Colonic mucosa (tissue), 4 donors: ENCODE measurements at regions not wholly inside any gene's neighbourhood (a gene's known extent, or its start where the extent isn't known, plus 50 kb on each side); places are given as distances from the start of the nearest gene placed in this dataset.
"Not testable (repeated sequence)": the region's sequence is repeated elsewhere in the genome, so short reads cannot be mapped to it uniquely, and the experiment has no call there.

ENCODE experiments used
- DNase-seq: peaks from one replicate; pipeline ENCODE4 v3.0.0-alpha.2; 2020
- H3K27ac ChIP-seq: fragments of 200-600 bp; one replicate; pipeline ENCODE4 v1.8.0; 2021
- H3K27me3 ChIP-seq: fragments of 200-600 bp; one replicate; pipeline ENCODE4 v1.8.0; 2021
- H3K36me3 ChIP-seq: fragments of 200-600 bp; one replicate; pipeline ENCODE4 v1.8.0; 2021
- H3K4me1 ChIP-seq: fragments of 200-600 bp; one replicate; pipeline ENCODE4 v1.8.0; 2021; ENCODE audit warnings: mild to moderate bottlenecking
- H3K4me3 ChIP-seq: fragments of 200-600 bp; one replicate; pipeline ENCODE4 v1.8.0; 2021
- H3K9ac ChIP-seq, 2 donors: one replicate each; pipeline ENCODE4 v1.7.0; 2013; ENCODE audit warnings: control low read depth in 2 of 2, low read depth in 2 of 2, low read length in 2 of 2
- H3K9me3 ChIP-seq: fragments of 200-600 bp; one replicate; pipeline ENCODE4 v1.8.0; 2021
- intact Hi-C: fragments of 100-400 bp; cut with DNase I; formaldehyde crosslinking; loops from one replicate; pipeline ENCODE4 v1.14.1; 2022
- TF ChIP-seq, protein P1 (sequence below): fragments of 200-600 bp; IDR thresholded peaks from one replicate; pipeline ENCODE4 v1.8.0; 2022; ENCODE audit warnings: antibody characterized with exemption, mild to moderate bottlenecking
- donor health status: healthy.
- donor health status: DM: no; HTN: no; CAD: no.
- donor health status: DM: no; HTN: no; CAD: no.

DNA sequence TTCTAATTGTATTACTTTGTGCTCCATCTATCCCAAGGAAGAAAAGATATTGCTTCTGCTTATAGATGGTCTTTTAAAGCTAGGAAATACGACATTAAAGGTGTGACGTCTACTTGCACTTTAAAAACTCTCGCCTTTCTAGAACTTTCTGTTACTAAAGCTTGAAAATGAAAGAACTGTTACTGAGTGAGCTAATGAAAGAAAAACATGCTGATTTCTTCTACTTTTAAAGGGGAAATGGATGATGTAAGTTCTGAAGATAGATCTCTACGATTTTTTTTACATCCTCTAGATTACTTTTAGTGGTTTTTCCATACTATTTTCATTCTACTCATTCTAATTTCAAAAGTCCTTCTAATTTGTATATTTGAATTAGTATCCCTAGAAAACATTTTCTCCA lies 387.5 kb downstream of the USP25 start:
- H3K4me3 ChIP-seq, result no peak overlapping the region
- no peak for DNase-seq
- H3K9ac ChIP-seq, result no peak overlapping the region

DNA sequence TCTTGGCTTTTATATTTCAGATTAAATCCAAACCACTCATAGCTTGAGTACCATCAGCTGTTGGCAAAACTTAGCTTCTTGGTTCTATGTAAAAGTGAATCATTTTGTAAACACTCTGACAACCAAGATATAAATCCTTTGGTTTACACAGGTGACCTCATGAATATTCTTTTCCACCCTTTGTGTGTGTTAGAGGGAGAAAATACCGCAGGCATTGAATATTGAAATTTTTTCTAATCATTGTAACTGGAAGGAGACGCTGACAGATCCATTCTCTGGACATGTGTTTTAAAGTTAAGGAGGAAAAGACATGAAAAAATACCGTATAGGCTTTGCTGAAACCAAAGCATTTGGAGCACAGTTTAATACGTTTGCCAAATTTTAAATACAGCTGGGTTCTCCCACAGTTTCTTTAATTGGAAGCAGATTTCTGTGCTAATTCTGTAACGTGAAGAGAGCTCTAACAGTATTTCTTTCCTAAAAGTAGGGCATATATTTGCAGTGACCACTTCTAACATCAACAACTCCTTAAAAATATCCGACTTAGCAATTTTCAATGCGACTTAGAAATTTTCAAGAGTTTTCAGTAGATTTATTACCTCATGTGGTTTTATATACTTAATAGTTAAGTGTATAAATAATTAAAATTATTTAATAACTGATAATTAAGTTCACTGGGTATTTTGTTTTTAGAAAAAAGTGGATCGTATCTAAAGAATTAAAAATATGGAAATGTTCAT lies 388.2 kb downstream of the USP25 start:
- DNase-seq, result no peak
- TF ChIP-seq, protein P1, sequence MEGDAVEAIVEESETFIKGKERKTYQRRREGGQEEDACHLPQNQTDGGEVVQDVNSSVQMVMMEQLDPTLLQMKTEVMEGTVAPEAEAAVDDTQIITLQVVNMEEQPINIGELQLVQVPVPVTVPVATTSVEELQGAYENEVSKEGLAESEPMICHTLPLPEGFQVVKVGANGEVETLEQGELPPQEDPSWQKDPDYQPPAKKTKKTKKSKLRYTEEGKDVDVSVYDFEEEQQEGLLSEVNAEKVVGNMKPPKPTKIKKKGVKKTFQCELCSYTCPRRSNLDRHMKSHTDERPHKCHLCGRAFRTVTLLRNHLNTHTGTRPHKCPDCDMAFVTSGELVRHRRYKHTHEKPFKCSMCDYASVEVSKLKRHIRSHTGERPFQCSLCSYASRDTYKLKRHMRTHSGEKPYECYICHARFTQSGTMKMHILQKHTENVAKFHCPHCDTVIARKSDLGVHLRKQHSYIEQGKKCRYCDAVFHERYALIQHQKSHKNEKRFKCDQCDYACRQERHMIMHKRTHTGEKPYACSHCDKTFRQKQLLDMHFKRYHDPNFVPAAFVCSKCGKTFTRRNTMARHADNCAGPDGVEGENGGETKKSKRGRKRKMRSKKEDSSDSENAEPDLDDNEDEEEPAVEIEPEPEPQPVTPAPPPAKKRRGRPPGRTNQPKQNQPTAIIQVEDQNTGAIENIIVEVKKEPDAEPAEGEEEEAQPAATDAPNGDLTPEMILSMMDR, result no peak
- Histone ChIP-seq H3K9me3 (no peaks in the 10 kb centered on the region), H3K36me3 (no peaks in the 10 kb centered on the region), H3K4me1 (no peaks in the 10 kb centered on the region), H3K9ac (no peak overlapping the region), H3K27ac (no peak overlapping the region), H3K27me3 (no peaks in the 10 kb centered on the region), H3K4me3 (no peak overlapping the region)
- intact Hi-C loops, result no loop called here

More for the DNA sequence above, 387.5 kb downstream of the USP25 start:
- no peak overlapping the region for H3K27ac ChIP-seq
- H3K4me1 ChIP-seq, result no peaks in the 10 kb centered on the region
- intact Hi-C loops, result no loop called here
- TF ChIP-seq, protein P1, result no peak
- no peaks in the 10 kb centered on the region for H3K36me3 ChIP-seq
- H3K9me3 ChIP-seq, result no peaks in the 10 kb centered on the region
- H3K27me3 ChIP-seq, result no peaks in the 10 kb centered on the region

DNA sequence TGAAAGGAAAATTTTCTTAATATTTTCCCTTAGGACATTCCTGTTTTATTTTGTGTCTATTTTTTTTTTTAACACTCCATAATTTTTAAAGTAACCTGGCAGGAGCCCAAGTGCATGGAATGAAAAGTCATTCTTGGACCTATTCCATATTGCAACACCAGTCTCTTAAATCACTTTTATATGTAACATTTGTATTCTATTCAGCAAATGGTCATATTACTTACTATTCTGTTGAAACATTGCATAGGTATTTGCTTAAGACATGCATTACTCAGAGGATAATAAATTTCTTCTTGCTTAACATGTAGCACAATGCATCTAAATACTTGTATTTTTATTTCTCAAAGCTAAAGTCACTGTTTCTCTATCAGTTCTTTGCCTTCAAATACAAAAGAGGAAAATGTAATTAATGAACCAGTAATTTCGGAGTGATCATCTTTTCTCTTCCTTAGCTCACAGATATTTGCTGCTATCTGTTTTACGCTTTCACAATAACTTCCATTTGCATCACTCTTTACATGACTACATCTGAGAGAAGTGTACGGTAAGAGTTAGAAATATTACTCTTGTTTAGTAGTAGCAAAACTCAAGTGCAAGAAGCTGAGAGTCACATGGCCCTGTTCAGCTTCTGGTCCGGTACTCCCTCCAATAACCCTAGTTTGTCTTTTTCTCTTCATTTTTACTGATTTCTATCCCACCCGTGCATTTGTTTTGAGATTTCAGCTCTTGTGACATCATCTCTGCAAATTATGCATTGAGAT lies 394.8 kb downstream of the USP25 start:
- no peak for DNase-seq
- Histone ChIP-seq H3K27me3 (no peaks in the 10 kb centered on the region), H3K9me3 (no peaks in the 10 kb centered on the region), H3K4me1 (no peaks in the 10 kb centered on the region), H3K27ac (no peak overlapping the region), H3K4me3 (no peak overlapping the region), H3K36me3 (no peaks in the 10 kb centered on the region), H3K9ac (no peak overlapping the region)
- intact Hi-C loops, result no loop called here
- TF ChIP-seq, protein P1, result no peak

DNA sequence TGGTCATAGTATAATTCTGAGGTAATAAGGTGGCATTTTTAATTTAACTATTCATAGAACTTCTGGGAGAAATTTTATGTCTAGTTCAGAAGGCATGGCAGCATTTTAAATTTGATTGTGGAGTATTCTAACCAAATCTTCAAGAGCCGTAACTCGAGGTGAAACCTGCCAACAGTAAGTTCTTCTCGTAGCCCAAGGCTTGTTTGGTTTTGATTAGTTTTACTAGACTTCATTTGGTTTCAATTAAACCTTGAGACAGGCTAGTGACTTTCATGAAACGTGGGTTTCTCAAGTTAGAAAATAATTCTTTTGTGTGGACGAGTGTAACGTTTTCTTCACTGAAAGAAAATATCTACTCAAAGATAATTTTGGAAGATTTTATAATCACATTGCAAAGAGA lies 395.5 kb downstream of the USP25 start:
- TF ChIP-seq, protein P1, result no peak
- Histone ChIP-seq H3K9ac (no peak overlapping the region), H3K27me3 (no peaks in the 10 kb centered on the region), H3K4me1 (no peaks in the 10 kb centered on the region), H3K27ac (no peak overlapping the region), H3K4me3 (no peak overlapping the region), H3K9me3 (no peaks in the 10 kb centered on the region), H3K36me3 (no peaks in the 10 kb centered on the region)
- no peak for DNase-seq
- intact Hi-C loops, result no loop called here

DNA sequence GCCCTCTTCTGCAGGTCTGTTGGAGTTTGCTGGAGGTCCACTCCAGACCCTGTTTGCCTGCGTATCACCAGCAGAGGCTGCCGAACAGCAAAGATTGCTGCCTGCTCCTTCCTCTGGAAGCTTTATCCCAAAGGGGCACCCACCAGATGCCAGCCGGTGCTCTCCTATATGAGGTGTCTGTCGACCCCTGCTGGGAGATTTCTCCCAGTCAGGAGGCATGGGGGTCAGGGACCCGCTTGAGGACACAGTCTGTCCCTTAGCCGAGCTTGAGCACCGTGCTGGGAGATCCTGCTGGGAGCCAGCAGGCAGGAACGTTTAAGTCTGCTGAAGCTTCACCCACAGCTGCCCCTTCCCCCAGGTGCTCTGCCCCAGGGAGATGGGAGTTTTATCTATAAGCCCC lies 402.7 kb downstream of the USP25 start:
- H3K27me3 ChIP-seq, H3K9ac ChIP-seq, H3K9me3 ChIP-seq, intact Hi-C loops, H3K4me1 ChIP-seq, H3K36me3 ChIP-seq, H3K4me3 ChIP-seq, H3K27ac ChIP-seq, DNase-seq: not testable (repeated sequence)

DNA sequence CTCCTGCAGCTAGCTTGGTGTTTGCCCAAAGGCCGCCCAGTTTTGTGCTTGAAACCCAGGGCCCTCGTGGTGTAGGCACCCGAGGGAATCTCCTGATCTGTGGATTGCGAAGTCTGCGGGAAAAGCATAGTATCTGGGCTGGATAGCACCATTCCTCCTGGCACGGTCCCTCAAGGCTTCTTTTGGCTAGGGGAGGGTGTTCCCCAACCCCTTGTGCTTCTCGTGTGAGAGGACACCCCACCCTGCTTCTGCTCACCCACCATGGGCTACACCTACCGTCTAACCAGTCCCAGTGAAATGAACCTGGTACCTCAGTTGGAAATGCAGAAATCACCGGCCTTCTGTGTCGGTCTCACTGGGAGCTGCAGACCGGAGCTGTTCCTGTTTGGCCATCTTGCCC lies 403.5 kb downstream of the USP25 start:
- no peak overlapping the region for H3K4me3 ChIP-seq

More for the DNA sequence above, 403.5 kb downstream of the USP25 start:
- Histone ChIP-seq H3K9ac (no peak overlapping the region), H3K27me3 (no peaks in the 10 kb centered on the region), H3K27ac (no peak overlapping the region), H3K4me1 (no peaks in the 10 kb centered on the region), H3K9me3 (no peaks in the 10 kb centered on the region), H3K36me3 (no peaks in the 10 kb centered on the region)
- DNase-seq, result no peak
- TF ChIP-seq, protein P1, result no peak
- intact Hi-C loops, result no loop called here
